IPS-15b (cell line): ENCODE measurements at regions not wholly inside any gene's neighbourhood (a gene's known extent, or its start where the extent isn't known, plus 50 kb on each side); places are given as distances from the start of the nearest gene placed in this dataset.
A peak's percentile ranks its signal among the peaks of the same experiment; 100 is the strongest.

Source experiments
- H3K27me3 ChIP-seq: one replicate; pipeline ENCODE4 v1.6.1; 2013; ENCODE audit warnings: low read length; ENCODE audit not compliant: control insufficient read depth, insufficient read depth
- H3K36me3 ChIP-seq: one replicate; pipeline ENCODE4 v1.6.1; 2013; ENCODE audit warnings: low read length; ENCODE audit not compliant: control insufficient read depth, insufficient read depth
- H3K4me1 ChIP-seq: one replicate; pipeline ENCODE4 v1.6.1; 2013; ENCODE audit warnings: mild to moderate bottlenecking, low read length; ENCODE audit not compliant: control insufficient read depth, insufficient read depth
- H3K4me3 ChIP-seq: one replicate; pipeline ENCODE4 v1.5.1; 2013; ENCODE audit warnings: low read depth, low read length
- H3K9ac ChIP-seq: one replicate; pipeline ENCODE4 v1.6.1; 2013; ENCODE audit warnings: low read depth, mild to moderate bottlenecking, low read length
- H3K9me3 ChIP-seq: one replicate; pipeline ENCODE4 v1.6.1; 2013; ENCODE audit warnings: mild to moderate bottlenecking, low read length; ENCODE audit not compliant: control insufficient read depth, insufficient read depth

DNA sequence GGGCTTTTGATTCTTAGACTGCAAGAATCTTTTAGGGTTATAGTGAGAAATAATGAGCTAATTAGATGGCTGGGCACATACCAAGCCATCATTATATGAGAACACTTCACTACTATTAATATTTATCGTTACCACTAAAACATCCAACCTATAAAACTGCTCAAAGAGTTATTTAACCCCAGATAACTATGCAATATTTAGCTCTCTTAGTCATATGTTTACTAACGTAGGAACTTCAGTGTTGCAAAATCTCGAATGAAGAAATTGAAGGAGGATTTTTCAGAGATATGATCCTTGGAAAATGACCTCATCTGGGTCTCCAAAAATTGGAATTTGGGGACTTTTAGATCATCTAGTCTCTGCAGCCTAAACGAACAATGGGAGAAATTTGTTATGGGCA is 265.0 kb upstream of the RPS6KA3 start:
- H3K9ac ChIP-seq: no peak overlapping the region
- H3K4me3 ChIP-seq: no peak overlapping the region
- no peaks in the 10 kb centered on the region for H3K9me3 ChIP-seq
- H3K4me1 ChIP-seq: peaks cover 2% of the 10 kb centered on the region
- H3K27me3 ChIP-seq: peaks cover 15% of the 10 kb centered on the region
- no peaks in the 10 kb centered on the region for H3K36me3 ChIP-seq

DNA sequence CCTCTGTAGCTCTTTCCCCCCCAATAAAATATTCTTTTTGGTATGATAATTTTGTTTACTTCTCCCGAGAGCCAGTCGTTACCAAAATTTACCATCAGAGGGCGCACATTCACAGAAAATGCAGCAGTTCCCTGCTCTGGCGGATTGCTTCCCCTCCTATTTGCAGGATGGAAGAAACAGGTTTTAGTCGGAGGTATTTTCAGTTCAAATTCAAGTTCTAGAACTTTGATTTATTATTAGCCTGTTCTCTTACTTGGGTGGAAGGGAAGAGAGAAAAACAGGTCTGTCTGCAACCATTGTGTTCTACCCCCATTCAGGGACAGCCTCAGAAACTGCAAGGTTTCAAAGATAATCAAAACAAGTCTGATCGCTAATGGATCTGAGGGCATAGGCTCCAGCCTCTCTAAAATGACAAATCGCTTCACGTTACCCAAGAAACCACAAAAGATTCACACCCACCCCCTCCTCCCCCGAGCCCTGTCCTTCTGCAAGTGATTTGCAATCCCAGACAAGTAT is 263.8 kb upstream of the RPS6KA3 start:
- H3K9ac ChIP-seq: no peak overlapping the region
- H3K36me3 ChIP-seq: no peaks in the 10 kb centered on the region
- peaks cover 2% of the 10 kb centered on the region for H3K4me1 ChIP-seq
- H3K9me3 ChIP-seq: no peaks in the 10 kb centered on the region
- peak overlapping the region; percentile 28 for H3K4me3 ChIP-seq
- peaks cover 15% of the 10 kb centered on the region for H3K27me3 ChIP-seq

GRCh38 chrX:20529711-20530110 is 263.0 kb upstream of the RPS6KA3 start:
- Histone ChIP-seq H3K9me3 (no peaks in the 10 kb centered on the region), H3K4me3 (no peak overlapping the region), H3K36me3 (no peaks in the 10 kb centered on the region), H3K9ac (no peak overlapping the region), H3K27me3 (peaks cover 15% of the 10 kb centered on the region), H3K4me1 (peaks cover 2% of the 10 kb centered on the region)

GRCh38 chrX:20529301-20529700 is 262.6 kb upstream of the RPS6KA3 start:
- H3K27me3 ChIP-seq: peaks cover 15% of the 10 kb centered on the region
- no peaks in the 10 kb centered on the region for H3K9me3 ChIP-seq
- H3K4me1 ChIP-seq: peaks cover 2% of the 10 kb centered on the region
- no peak overlapping the region for H3K9ac ChIP-seq
- H3K4me3 ChIP-seq: no peak overlapping the region
- H3K36me3 ChIP-seq: no peaks in the 10 kb centered on the region

GRCh38 chrX:20527558-20528011 is 260.9 kb upstream of the RPS6KA3 start:
- H3K9me3 ChIP-seq: no peaks in the 10 kb centered on the region
- H3K9ac ChIP-seq: no peak overlapping the region
- H3K4me1 ChIP-seq: peaks cover 2% of the 10 kb centered on the region
- H3K27me3 ChIP-seq: peaks cover 9% of the 10 kb centered on the region
- no peak overlapping the region for H3K4me3 ChIP-seq
- H3K36me3 ChIP-seq: no peaks in the 10 kb centered on the region

GRCh38 chrX:20527041-20527440 is 260.3 kb upstream of the RPS6KA3 start:
- Histone ChIP-seq H3K9ac (no peak overlapping the region), H3K4me1 (peaks cover 2% of the 10 kb centered on the region), H3K36me3 (no peaks in the 10 kb centered on the region), H3K4me3 (no peak overlapping the region), H3K27me3 (peaks cover 5% of the 10 kb centered on the region), H3K9me3 (no peaks in the 10 kb centered on the region)

- Histone ChIP-seq H3K4me3 (no peak overlapping the region), H3K9ac (no peak overlapping the region), H3K27me3 (no peaks in the 10 kb centered on the region)
Measured at GRCh38 chrX:20523626-20524312, 257.1 kb upstream of the RPS6KA3 start.

DNA sequence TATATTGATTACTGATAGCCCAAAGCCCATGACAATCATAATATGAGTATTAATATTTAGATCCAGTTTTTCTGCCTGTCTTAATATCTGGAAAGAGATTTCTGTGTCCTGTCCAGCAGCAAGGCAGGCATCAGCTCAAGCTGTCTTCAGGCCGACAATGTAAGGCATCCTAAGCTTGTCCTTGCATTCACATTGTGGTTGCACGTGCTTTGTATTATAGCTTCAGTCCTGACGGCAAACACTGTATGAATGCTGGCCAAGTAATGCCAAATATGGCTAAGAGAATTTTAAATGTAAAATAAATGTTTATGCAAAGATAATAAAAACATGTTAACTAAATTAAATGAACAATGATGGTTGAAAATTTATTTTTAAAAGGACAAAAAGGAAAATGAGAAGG is 255.7 kb upstream of the RPS6KA3 start:
- Histone ChIP-seq H3K4me3 (no peak overlapping the region), H3K4me1 (no peaks in the 10 kb centered on the region), H3K9ac (no peak overlapping the region), H3K9me3 (no peaks in the 10 kb centered on the region), H3K36me3 (no peaks in the 10 kb centered on the region), H3K27me3 (no peaks in the 10 kb centered on the region)

More at GRCh38 chrX:20523626-20524312, 257.1 kb upstream of the RPS6KA3 start:
- no peaks in the 10 kb centered on the region for H3K36me3 ChIP-seq
- H3K4me1 ChIP-seq: no peaks in the 10 kb centered on the region
- no peaks in the 10 kb centered on the region for H3K9me3 ChIP-seq

GRCh38 chrX:20521222-20521621 is 254.5 kb upstream of the RPS6KA3 start:
- Histone ChIP-seq H3K4me1 (no peaks in the 10 kb centered on the region), H3K9me3 (no peaks in the 10 kb centered on the region), H3K4me3 (no peak overlapping the region), H3K27me3 (no peaks in the 10 kb centered on the region), H3K9ac (no peak overlapping the region), H3K36me3 (no peaks in the 10 kb centered on the region)

DNA sequence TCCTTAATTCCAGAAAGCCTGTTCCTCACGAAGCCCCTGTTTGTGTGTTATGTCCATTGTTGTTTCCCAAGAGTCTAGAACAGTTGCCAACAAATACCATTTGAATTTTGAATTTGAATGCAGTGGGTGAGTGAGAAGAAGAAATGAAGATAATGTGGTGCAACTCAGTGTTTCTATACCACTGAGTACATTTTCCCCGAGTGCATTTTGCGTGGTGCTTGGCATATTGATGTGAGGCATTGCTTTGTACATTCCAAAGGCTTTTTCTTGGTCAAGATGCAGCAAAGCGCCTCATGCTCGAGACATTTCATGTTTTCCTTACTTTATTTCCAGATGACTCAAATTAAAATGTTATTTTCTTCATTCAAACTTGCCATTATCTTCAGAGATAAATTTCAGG is 253.1 kb upstream of the RPS6KA3 start:
- H3K4me1 ChIP-seq: no peaks in the 10 kb centered on the region
- H3K27me3 ChIP-seq: no peaks in the 10 kb centered on the region
- no peaks in the 10 kb centered on the region for H3K9me3 ChIP-seq
- no peak overlapping the region for H3K4me3 ChIP-seq
- H3K36me3 ChIP-seq: no peaks in the 10 kb centered on the region
- no peak overlapping the region for H3K9ac ChIP-seq

DNA sequence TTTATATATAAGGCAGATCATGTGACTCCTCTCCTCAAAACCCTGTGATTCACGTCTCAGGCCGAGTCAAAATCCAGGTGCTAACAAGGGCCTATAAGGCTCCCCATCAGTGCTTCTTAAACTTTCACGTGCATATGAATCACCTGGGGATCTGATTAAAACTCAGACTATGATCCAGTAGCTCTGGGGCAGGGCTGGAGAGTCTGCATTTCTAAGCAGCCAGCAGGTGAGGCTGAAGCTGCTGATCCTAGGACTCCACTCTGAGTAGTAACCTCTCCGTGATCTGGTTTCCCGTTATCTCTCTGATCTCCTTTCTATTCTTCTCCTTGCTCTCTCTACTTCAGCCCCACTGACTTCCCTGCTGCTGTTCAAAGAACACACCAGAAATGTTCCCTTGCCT is 252.4 kb upstream of the RPS6KA3 start:
- Histone ChIP-seq H3K36me3 (no peaks in the 10 kb centered on the region), H3K4me3 (no peak overlapping the region), H3K9ac (no peak overlapping the region), H3K27me3 (no peaks in the 10 kb centered on the region), H3K9me3 (no peaks in the 10 kb centered on the region), H3K4me1 (no peaks in the 10 kb centered on the region)

- Histone ChIP-seq H3K27me3 (no peaks in the 10 kb centered on the region), H3K36me3 (no peaks in the 10 kb centered on the region), H3K4me1 (no peaks in the 10 kb centered on the region), H3K4me3 (no peak overlapping the region), H3K9ac (no peak overlapping the region), H3K9me3 (no peaks in the 10 kb centered on the region)
Measured at GRCh38 chrX:20517565-20517964, 250.9 kb upstream of the RPS6KA3 start.
